ENCODE measurements at regions not wholly inside any gene's neighbourhood (a gene's known extent, or its start where the extent isn't known, plus 50 kb on each side); places are given as distances from the start of the nearest gene placed in this dataset.

- no peak overlapping the region for H3K27ac ChIP-seq
- no peak for TF ChIP-seq CTCF (conservative IDR thresholded peaks at IDR 0.05)
These were observed 546.7 kb downstream of the SNAPC1 start for GRCh38 chr14:62308891-62309290.

GRCh38 chr14:62313212-62313611, 551.0 kb downstream of the SNAPC1 start:
- no peak for TF ChIP-seq CTCF (conservative IDR thresholded peaks at IDR 0.05)
- no peak overlapping the region for H3K27ac ChIP-seq

DNA sequence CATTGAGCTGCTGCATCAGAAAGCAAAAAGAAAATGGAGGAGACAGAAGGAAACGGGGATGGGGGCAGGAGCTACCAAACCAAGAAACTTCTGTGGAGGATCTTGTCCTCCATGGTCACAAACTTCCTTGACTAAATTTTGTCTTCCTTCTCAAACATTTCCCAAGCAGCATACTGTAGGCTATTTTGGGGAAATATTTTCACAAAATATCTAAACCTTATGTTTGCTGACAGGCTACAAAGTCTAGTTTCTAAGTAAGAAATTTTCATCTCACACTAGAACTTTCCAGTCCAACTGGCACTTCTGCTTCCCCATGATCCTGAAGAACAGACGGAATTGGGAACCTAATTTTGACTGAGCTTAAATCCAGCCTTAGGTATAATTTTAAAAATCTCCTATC, 552.0 kb downstream of the SNAPC1 start:
- H3K27ac ChIP-seq = no peak overlapping the region
- no peak for TF ChIP-seq CTCF (conservative IDR thresholded peaks at IDR 0.05)

DNA sequence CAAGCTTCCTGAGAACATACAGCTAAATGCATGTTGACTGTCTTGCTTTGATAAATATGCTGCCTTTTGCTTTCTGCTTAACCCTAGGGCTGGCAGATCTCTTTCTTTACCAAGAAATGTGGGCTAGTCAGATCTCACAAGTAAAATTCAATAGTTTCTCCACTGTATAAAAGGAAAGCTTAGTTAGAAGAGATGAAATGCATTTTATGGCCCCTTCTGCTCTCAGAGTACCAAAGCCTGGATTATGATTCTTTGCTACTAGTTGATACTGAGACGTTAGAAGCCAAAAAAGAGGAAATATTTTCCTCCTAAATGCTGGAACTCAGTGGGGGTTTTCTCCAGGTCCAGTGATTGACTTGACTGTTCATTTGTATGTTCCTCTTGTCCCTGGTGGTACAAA, 552.7 kb downstream of the SNAPC1 start:
- TF ChIP-seq CTCF (conservative IDR thresholded peaks at IDR 0.05) = no peak
- H3K27ac ChIP-seq = no peak overlapping the region

DNA sequence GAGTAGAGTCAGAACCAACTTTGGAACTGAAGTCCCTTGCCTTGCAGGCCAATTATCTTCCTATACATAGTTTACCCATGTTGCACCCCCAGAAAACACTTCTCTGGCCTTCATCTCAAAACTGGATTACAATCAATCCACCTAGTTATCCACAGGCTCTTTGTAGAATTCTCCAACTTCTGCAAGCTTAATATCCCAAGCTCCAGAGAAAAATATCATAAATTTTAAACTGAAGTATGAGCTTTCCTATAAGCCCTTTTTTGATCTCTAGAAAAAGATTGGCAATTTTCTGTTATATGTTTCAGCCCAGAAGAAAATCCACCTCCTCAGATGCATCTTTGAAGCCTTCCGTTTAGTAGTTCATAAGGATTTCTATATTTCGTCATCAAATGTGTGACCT, 553.4 kb downstream of the SNAPC1 start:
- no peak overlapping the region for H3K27ac ChIP-seq
- no peak for TF ChIP-seq CTCF (conservative IDR thresholded peaks at IDR 0.05)

DNA sequence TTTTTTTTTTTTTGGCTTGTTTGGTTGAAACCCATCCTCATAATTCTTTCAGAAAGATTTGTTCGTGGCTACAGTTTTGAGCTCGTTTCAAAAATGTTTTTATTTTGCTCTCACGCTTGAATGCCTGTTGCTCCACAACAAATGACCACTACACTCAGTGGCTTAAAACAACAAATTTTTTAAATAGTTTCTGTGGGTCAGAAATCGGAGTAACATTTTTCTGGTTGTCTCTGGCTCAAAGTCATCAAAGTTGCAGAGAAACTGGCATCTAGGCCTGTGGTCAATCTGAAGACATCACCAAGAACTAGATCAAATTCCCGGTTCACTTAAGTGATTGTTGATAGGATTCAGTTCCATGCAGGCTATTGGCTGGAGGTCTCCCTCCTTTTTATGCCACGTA, 560.0 kb downstream of the SNAPC1 start:
- TF ChIP-seq CTCF (conservative IDR thresholded peaks at IDR 0.05) = no peak
- H3K27ac ChIP-seq = no peak overlapping the region

- H3K27ac ChIP-seq = no peak overlapping the region
- TF ChIP-seq CTCF (conservative IDR thresholded peaks at IDR 0.05) = no peak
These were observed 567.2 kb downstream of the SNAPC1 start for GRCh38 chr14:62329427-62329826.

DNA sequence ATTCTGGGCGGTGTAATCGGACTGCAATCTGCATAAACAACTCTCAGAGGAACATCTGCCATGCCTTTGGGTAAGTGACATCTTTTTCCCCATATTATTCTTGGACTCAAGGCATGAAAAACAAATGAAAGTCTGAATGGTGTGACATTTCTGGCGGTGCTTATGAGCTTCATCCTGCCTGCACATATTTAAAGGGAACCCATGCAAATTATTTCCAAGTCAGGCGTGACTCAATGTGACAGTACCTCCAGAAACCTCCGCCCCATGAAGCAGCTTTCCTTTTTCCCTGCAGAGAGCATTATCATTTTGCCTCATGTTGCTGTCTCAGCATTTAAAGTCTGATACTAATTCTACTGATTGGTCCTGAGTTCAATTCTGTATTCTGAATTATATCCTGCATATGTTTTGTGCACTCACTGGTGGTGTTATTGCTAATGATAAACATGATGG, 585.4 kb downstream of the SNAPC1 start:
- no peak for TF ChIP-seq CTCF (conservative IDR thresholded peaks at IDR 0.05)
- no peak overlapping the region for H3K27ac ChIP-seq

Data from VCaP (cell line).